GM23338 (cell line): ENCODE measurements at regions not wholly inside any gene's neighbourhood (a gene's known extent, or its start where the extent isn't known, plus 50 kb on each side); places are given as distances from the start of the nearest gene placed in this dataset.

Experiments
- ATAC-seq: fragments of 200-7000 bp; cut with Tn5 transposase; 3 replicates; pipeline ENCODE4 v1.9.1; 2020
- DNase-seq: peaks from one replicate; pipeline ENCODE4 v3.0.0-alpha.2; 2015; ENCODE audit warnings: low spot score
- H2AFZ ChIP-seq: fragments of 200-600 bp; sonication (generic); 2 replicates; pipeline ENCODE4 v1.8.0; 2016; ENCODE audit warnings: antibody characterized with exemption, mild to moderate bottlenecking, moderate library complexity
- H3F3A ChIP-seq: fragments of 200-600 bp; sonication (generic); replicated peaks from 2 replicates; pipeline ENCODE4 v1.8.0; 2017; ENCODE audit warnings: antibody characterized with exemption, mixed run types, low read depth
- H3K27ac ChIP-seq: fragments of 200-600 bp; sonication (generic); 2 replicates; pipeline ENCODE4 v1.6.1; 2016; ENCODE audit warnings: low read depth
- H3K27me3 ChIP-seq: fragments of 200-600 bp; sonication (generic); 2 replicates; pipeline ENCODE4 v1.8.0; 2016; ENCODE audit warnings: mild to moderate bottlenecking, mixed run types, moderate library complexity; ENCODE audit not compliant: insufficient read depth
- H3K36me3 ChIP-seq: fragments of 200-600 bp; sonication (generic); 2 replicates; pipeline ENCODE4 v1.8.0; 2016; ENCODE audit warnings: mild to moderate bottlenecking; ENCODE audit not compliant: insufficient read depth
- H3K4me1 ChIP-seq: fragments of 200-600 bp; sonication (generic); 2 replicates; pipeline ENCODE4 v1.8.0; 2016; ENCODE audit warnings: mild to moderate bottlenecking, moderate library complexity; ENCODE audit not compliant: insufficient read depth
- H3K4me2 ChIP-seq: fragments of 200-600 bp; sonication (generic); 2 replicates; pipeline ENCODE4 v1.7.1; 2017; ENCODE audit warnings: mixed run types
- H3K4me3 ChIP-seq: fragments of 200-600 bp; sonication (generic); 2 replicates; pipeline ENCODE4 v1.6.1; 2016; ENCODE audit warnings: mixed run types
- H3K79me2 ChIP-seq: fragments of 200-600 bp; sonication (generic); replicated peaks from 2 replicates; pipeline ENCODE4 v1.8.0; 2017; ENCODE audit warnings: mild to moderate bottlenecking; ENCODE audit not compliant: insufficient read depth
- H3K9me2 ChIP-seq: fragments of 200-600 bp; sonication (generic); 2 replicates; pipeline ENCODE4 v1.8.0; 2017; ENCODE audit not compliant: insufficient read depth
- H4K20me1 ChIP-seq: fragments of 200-600 bp; sonication (generic); replicated peaks from 2 replicates; pipeline ENCODE4 v1.8.0; 2017; ENCODE audit warnings: mild to moderate bottlenecking; ENCODE audit not compliant: insufficient read depth
- H3K27ac Mint-ChIP-seq: 2 replicates; pipeline ENCODE4 v1.8.0; 2020; ENCODE audit warnings: inconsistent platforms, mild to moderate bottlenecking, moderate library complexity, mixed read lengths
- H3K27me3 Mint-ChIP-seq: 3 replicates; pipeline ENCODE4 v1.8.0; 2022; ENCODE audit warnings: low read depth, mild to moderate bottlenecking, moderate library complexity, mixed read lengths, inconsistent platforms; ENCODE audit not compliant: insufficient read depth, poor library complexity
- H3K36me3 Mint-ChIP-seq: 3 replicates; pipeline ENCODE4 v1.8.0; 2021; ENCODE audit warnings: low read depth, mild to moderate bottlenecking, inconsistent platforms, moderate library complexity, mixed read lengths
- H3K4me1 Mint-ChIP-seq: 3 replicates; pipeline ENCODE4 v1.8.0; 2020; ENCODE audit warnings: mild to moderate bottlenecking, inconsistent platforms, mixed read lengths
- H3K4me3 Mint-ChIP-seq: 3 replicates; pipeline ENCODE4 v1.8.0; 2021; ENCODE audit warnings: moderate library complexity, mild to moderate bottlenecking, inconsistent platforms, mixed read lengths
- H3K9me3 Mint-ChIP-seq: 3 replicates; pipeline ENCODE4 v1.8.0; 2020; ENCODE audit warnings: moderate library complexity, mild to moderate bottlenecking, inconsistent platforms, mixed read lengths
- EZH2 ChIP-seq: fragments of 200-600 bp; sonication (generic); IDR thresholded peaks from one replicate; pipeline ENCODE4 v1.8.0; 2017; ENCODE audit warnings: antibody characterized with exemption, mild to moderate bottlenecking, low read depth; ENCODE audit not compliant: unreplicated experiment
- JUNB ChIP-seq: IDR thresholded peaks from one replicate; pipeline ENCODE4 v1.6.1; 2016; ENCODE audit warnings: antibody characterized with exemption; ENCODE audit not compliant: unreplicated experiment
- NANOG ChIP-seq: IDR thresholded peaks from 2 replicates; pipeline ENCODE4 v1.6.1; 2016; ENCODE audit warnings: antibody characterized with exemption, borderline replicate concordance
- POLR2AphosphoS5 ChIP-seq: IDR thresholded peaks from 2 replicates; pipeline ENCODE4 v1.6.1; 2016; ENCODE audit warnings: antibody characterized with exemption, low read depth
- ZNF331 ChIP-seq: fragments of 250-450 bp; sonication (Bioruptor Pico); IDR thresholded peaks from 2 replicates; pipeline ENCODE4 v1.5.0; 2020; ENCODE audit warnings: low read depth, mild to moderate bottlenecking, moderate library complexity
- TF ChIP-seq, protein P1 (sequence below): fragments of 250-450 bp; sonication (Bioruptor Pico); IDR thresholded peaks from 2 replicates; pipeline ENCODE4 v1.5.0; 2020; ENCODE audit warnings: mild to moderate bottlenecking, moderate library complexity
- TF ChIP-seq, protein P2 (sequence below), 2 experiments: fragments of 200-600 bp in 1 of 2; sonication (generic) in 1 of 2; conservative IDR thresholded peaks; 2 replicates each; pipeline versions ENCODE4 v1.5.1 to v1.6.1; 2016 to 2017; ENCODE audit warnings: antibody characterized with exemption in 2 of 2, low read depth in 2 of 2, mild to moderate bottlenecking in 2 of 2, moderate library complexity in 1 of 2

DNA sequence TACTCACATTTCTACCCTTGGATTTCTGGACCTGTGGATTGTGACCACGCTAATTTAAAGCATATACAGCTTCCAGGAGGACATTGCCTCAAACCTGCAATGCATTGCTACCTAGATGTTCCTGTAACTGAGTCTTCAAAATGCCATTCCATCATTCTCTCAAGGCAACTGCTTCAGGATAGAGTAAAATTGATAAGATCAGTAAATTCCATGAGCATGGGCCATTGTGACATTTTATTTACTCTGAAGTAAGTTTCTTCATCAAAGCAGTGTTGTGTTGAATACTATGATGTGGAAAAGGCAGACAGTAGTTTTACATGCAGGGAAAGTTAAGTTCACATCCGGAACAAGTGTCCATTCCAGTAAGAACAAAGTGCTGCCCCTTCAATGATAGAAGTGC, 991.0 kb downstream of the ARAP2 start:
- H2AFZ ChIP-seq: no peak overlapping the region
- Mint-ChIP-seq H3K27ac (no peak overlapping the region), H3K9me3 (no peaks in the 10 kb centered on the region), H3K36me3 (peaks cover 3% of the 10 kb centered on the region; the same call in 1 of the 3 replicates), H3K4me3 (no peak overlapping the region), H3K4me1 (peaks cover 4% of the 10 kb centered on the region; the same call in 2 of the 3 replicates), H3K27me3 (no peaks in the 10 kb centered on the region)
- no peaks in the 10 kb centered on the region for H3F3A ChIP-seq
- no peaks in the 10 kb centered on the region for H3K27me3 ChIP-seq
- H4K20me1 ChIP-seq: no peaks in the 10 kb centered on the region
- no peaks in the 10 kb centered on the region for H3K36me3 ChIP-seq
- no peaks in the 10 kb centered on the region for H3K4me1 ChIP-seq
- ATAC-seq (no peak), DNase-seq (no peak)
- H3K4me3 ChIP-seq: no peak overlapping the region
- 0 out of 2 replicates have a peak, but pooled peaks cover 6% of the 10 kb centered on the region for H3K9me2 ChIP-seq
- H3K27ac ChIP-seq: no peak overlapping the region
- H3K79me2 ChIP-seq: no peaks in the 10 kb centered on the region
- TF ChIP-seq ZNF331 (CRISPR knock-in tag): no peak
- TF ChIP-seq, protein P1, sequence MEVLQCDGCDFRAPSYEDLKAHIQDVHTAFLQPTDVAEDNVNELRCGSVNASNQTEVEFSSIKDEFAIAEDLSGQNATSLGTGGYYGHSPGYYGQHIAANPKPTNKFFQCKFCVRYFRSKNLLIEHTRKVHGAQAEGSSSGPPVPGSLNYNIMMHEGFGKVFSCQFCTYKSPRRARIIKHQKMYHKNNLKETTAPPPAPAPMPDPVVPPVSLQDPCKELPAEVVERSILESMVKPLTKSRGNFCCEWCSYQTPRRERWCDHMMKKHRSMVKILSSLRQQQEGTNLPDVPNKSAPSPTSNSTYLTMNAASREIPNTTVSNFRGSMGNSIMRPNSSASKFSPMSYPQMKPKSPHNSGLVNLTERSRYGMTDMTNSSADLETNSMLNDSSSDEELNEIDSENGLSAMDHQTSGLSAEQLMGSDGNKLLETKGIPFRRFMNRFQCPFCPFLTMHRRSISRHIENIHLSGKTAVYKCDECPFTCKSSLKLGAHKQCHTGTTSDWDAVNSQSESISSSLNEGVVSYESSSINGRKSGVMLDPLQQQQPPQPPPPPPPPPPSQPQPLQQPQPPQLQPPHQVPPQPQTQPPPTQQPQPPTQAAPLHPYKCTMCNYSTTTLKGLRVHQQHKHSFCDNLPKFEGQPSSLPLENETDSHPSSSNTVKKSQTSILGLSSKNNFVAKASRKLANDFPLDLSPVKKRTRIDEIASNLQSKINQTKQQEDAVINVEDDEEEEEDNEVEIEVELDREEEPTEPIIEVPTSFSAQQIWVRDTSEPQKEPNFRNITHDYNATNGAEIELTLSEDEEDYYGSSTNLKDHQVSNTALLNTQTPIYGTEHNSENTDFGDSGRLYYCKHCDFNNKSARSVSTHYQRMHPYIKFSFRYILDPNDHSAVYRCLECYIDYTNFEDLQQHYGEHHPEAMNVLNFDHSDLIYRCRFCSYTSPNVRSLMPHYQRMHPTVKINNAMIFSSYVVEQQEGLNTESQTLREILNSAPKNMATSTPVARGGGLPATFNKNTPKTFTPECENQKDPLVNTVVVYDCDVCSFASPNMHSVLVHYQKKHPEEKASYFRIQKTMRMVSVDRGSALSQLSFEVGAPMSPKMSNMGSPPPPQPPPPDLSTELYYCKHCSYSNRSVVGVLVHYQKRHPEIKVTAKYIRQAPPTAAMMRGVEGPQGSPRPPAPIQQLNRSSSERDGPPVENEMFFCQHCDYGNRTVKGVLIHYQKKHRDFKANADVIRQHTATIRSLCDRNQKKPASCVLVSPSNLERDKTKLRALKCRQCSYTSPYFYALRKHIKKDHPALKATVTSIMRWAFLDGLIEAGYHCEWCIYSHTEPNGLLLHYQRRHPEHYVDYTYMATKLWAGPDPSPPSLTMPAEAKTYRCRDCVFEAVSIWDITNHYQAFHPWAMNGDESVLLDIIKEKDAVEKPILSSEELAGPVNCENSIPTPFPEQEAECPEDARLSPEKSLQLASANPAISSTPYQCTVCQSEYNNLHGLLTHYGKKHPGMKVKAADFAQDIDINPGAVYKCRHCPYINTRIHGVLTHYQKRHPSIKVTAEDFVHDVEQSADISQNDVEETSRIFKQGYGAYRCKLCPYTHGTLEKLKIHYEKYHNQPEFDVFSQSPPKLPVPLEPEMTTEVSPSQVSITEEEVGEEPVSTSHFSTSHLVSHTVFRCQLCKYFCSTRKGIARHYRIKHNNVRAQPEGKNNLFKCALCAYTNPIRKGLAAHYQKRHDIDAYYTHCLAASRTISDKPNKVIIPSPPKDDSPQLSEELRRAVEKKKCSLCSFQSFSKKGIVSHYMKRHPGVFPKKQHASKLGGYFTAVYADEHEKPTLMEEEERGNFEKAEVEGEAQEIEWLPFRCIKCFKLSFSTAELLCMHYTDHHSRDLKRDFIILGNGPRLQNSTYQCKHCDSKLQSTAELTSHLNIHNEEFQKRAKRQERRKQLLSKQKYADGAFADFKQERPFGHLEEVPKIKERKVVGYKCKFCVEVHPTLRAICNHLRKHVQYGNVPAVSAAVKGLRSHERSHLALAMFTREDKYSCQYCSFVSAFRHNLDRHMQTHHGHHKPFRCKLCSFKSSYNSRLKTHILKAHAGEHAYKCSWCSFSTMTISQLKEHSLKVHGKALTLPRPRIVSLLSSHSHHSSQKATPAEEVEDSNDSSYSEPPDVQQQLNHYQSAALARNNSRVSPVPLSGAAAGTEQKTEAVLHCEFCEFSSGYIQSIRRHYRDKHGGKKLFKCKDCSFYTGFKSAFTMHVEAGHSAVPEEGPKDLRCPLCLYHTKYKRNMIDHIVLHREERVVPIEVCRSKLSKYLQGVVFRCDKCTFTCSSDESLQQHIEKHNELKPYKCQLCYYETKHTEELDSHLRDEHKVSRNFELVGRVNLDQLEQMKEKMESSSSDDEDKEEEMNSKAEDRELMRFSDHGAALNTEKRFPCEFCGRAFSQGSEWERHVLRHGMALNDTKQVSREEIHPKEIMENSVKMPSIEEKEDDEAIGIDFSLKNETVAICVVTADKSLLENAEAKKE (CRISPR knock-in tag): no peak
- no peak for TF ChIP-seq EZH2
- no peak for TF ChIP-seq JUNB
- TF ChIP-seq, protein P2, sequence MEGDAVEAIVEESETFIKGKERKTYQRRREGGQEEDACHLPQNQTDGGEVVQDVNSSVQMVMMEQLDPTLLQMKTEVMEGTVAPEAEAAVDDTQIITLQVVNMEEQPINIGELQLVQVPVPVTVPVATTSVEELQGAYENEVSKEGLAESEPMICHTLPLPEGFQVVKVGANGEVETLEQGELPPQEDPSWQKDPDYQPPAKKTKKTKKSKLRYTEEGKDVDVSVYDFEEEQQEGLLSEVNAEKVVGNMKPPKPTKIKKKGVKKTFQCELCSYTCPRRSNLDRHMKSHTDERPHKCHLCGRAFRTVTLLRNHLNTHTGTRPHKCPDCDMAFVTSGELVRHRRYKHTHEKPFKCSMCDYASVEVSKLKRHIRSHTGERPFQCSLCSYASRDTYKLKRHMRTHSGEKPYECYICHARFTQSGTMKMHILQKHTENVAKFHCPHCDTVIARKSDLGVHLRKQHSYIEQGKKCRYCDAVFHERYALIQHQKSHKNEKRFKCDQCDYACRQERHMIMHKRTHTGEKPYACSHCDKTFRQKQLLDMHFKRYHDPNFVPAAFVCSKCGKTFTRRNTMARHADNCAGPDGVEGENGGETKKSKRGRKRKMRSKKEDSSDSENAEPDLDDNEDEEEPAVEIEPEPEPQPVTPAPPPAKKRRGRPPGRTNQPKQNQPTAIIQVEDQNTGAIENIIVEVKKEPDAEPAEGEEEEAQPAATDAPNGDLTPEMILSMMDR (conservative IDR thresholded peaks at IDR 0.05; ENCODE audit: low read depth in 2 of 2): no peak
- no peak for TF ChIP-seq POLR2AphosphoS5
- TF ChIP-seq NANOG: no peak
- H3K4me2 ChIP-seq: no peak overlapping the region
